HepG2 (cell line): ENCODE measurements at regions not wholly inside any gene's neighbourhood (a gene's known extent, or its start where the extent isn't known, plus 50 kb on each side); places are given as distances from the start of the nearest gene placed in this dataset.

Source experiments
- ATAC-seq: fragments of 200-7000 bp; cut with Tn5 transposase; 3 replicates; pipeline ENCODE4 v1.9.1; 2020; ENCODE audit warnings: mild to moderate bottlenecking, moderate library complexity
- BruUV-seq: library from RNA; stranded (reverse); fragments of 400-500 nt; replicated peaks from 2 replicates; lab custom pipeline; 2021; lab: Mats Ljungman, UMichigan
- CTCF ChIA-PET: fragments of 300-600 bp; formaldehyde crosslinking; extraction: SDS; loops from one replicate; lab custom pipeline; 2021; ENCODE audit warnings: low total read pairs, inconsistent platforms, low intra/inter-chr PET ratio; lab: Yijun Ruan, JAX
- POLR2A ChIA-PET: fragments of 350-600 bp; sonication (Branson Sonifier 250); formaldehyde crosslinking; loops from one replicate; lab custom pipeline; 2020; ENCODE audit warnings: antibody characterized with exemption, inconsistent platforms; lab: Yijun Ruan, JAX
- DNase-seq: peaks from one replicate; pipeline ENCODE4 v3.0.0-alpha.2; 2015; ENCODE audit warnings: low spot score
- FAIRE-seq: peaks from 3 replicates; lab custom pipeline; 2011; peaks lifted over from hg19 to GRCh38; lab: Jason Lieb, UNC
- H2AFZ ChIP-seq: one replicate; pipeline ENCODE4 v1.6.1; 2011; ENCODE audit warnings: low read length, inconsistent platforms
- H3K27ac ChIP-seq: fragments of 300-600 bp; 3 replicates; pipeline ENCODE4 v1.8.0; 2011; ENCODE audit warnings: mixed run types, mild to moderate bottlenecking, mixed read lengths, low read length, inconsistent platforms; ENCODE audit not compliant: insufficient read depth; ENCODE audit errors: extremely low read length
- H3K27me3 ChIP-seq, 2 experiments: fragments of 200-600 bp in 1 of 2; 2 replicates in 1 of 2; 3 replicates in 1 of 2; pipeline versions ENCODE4 v1.6.0 to v1.8.0; 2011; ENCODE audit warnings: low read length in 2 of 2, mild to moderate bottlenecking in 2 of 2, moderate library complexity in 2 of 2, inconsistent platforms in 1 of 2; ENCODE audit not compliant: insufficient read depth in 2 of 2, control insufficient read depth in 1 of 2
- H3K36me3 ChIP-seq, 2 experiments: fragments of 200-600 bp in 1 of 2; replicated peaks in 1 of 2; 2 replicates in 1 of 2; 3 replicates in 1 of 2; pipeline versions ENCODE4 v1.5.1 to v1.8.0; 2011; ENCODE audit warnings: low read length in 2 of 2, inconsistent platforms in 1 of 2; ENCODE audit not compliant: insufficient read depth in 2 of 2, control insufficient read depth in 1 of 2
- H3K4me1 ChIP-seq: 2 replicates; pipeline ENCODE4 v1.5.1; 2012; ENCODE audit warnings: low read length, inconsistent platforms; ENCODE audit not compliant: insufficient read depth
- H3K4me2 ChIP-seq: 2 replicates; pipeline ENCODE4 v1.6.0; 2011; ENCODE audit warnings: low read depth, low read length, inconsistent platforms
- H3K4me3 ChIP-seq, 3 experiments: fragments of 200-600 bp in 1 of 3; sonication (generic), shearing (Covaris generic) in 1 of 3; replicated peaks in 1 of 3; 2 replicates each; pipeline ENCODE4 v1.5.1; 2011 to 2016; ENCODE audit warnings: low read length in 3 of 3, inconsistent platforms in 2 of 3, low read depth in 2 of 3, mild to moderate bottlenecking in 2 of 3, control low read depth in 1 of 3, mixed read lengths in 1 of 3; ENCODE audit not compliant: insufficient read depth in 1 of 3
- H3K79me2 ChIP-seq: one replicate; pipeline ENCODE4 v1.6.1; 2011; ENCODE audit warnings: low read length, inconsistent platforms; ENCODE audit not compliant: insufficient read depth
- H3K9ac ChIP-seq: 2 replicates; pipeline ENCODE4 v1.6.0; 2011; ENCODE audit warnings: mild to moderate bottlenecking, low read depth, low read length, inconsistent platforms; ENCODE audit not compliant: insufficient read depth
- H3K9me3 ChIP-seq: 2 replicates; pipeline ENCODE4 v1.5.1; 2012; ENCODE audit warnings: mild to moderate bottlenecking, low read length
- H4K20me1 ChIP-seq: 2 replicates; pipeline ENCODE4 v1.6.0; 2011; ENCODE audit warnings: inconsistent platforms, mild to moderate bottlenecking, low read length, moderate library complexity; ENCODE audit not compliant: insufficient read depth
- AKAP8 ChIP-seq: sonication (generic); formaldehyde crosslinking; IDR thresholded peaks from 2 replicates; pipeline ENCODE4 v1.5.1; 2020; ENCODE audit warnings: mild to moderate bottlenecking, missing genetic modification reagents
- DPF2 ChIP-seq: sonication (generic); formaldehyde crosslinking; IDR thresholded peaks from 2 replicates; pipeline ENCODE4 v1.4.0; 2020; ENCODE audit warnings: mild to moderate bottlenecking, low read depth, missing genetic modification reagents, borderline replicate concordance
- EP300 ChIP-seq, 3 experiments: sonication (generic) in 1 of 3; formaldehyde crosslinking in 1 of 3; IDR thresholded peaks; 2 replicates each; pipeline versions ENCODE4 v1.5.1 to v1.6.1; 2011 to 2020; ENCODE audit warnings: low read depth in 2 of 3, low read length in 2 of 3, borderline replicate concordance in 1 of 3, improper control_type of control experiment in 1 of 3, mild to moderate bottlenecking in 1 of 3, missing genetic modification reagents in 1 of 3, moderate library complexity in 1 of 3
- HMGA1 ChIP-seq: sonication (generic); formaldehyde crosslinking; conservative IDR thresholded peaks from 2 replicates; pipeline ENCODE4 v1.4.0; 2020; ENCODE audit warnings: missing genetic modification reagents
- MAZ ChIP-seq, 2 experiments: sonication (generic) in 1 of 2; formaldehyde crosslinking in 1 of 2; IDR thresholded peaks; 2 replicates each; pipeline versions ENCODE4 v1.5.0 to v1.6.1; 2012 to 2020; ENCODE audit warnings: low read depth in 2 of 2, mild to moderate bottlenecking in 2 of 2, borderline replicate concordance in 1 of 2, improper control_type of control experiment in 1 of 2, low read length in 1 of 2, missing genetic modification reagents in 1 of 2, moderate library complexity in 1 of 2
- SMAD3 ChIP-seq: sonication (generic); formaldehyde crosslinking; IDR thresholded peaks from 2 replicates; pipeline ENCODE4 v1.4.0; 2020; ENCODE audit warnings: missing genetic modification reagents
- TBP ChIP-seq: sonication (generic); formaldehyde crosslinking; IDR thresholded peaks from 2 replicates; pipeline ENCODE4 v1.5.0; 2020; ENCODE audit warnings: missing genetic modification reagents
- TRIM24 ChIP-seq: sonication (generic); formaldehyde crosslinking; IDR thresholded peaks from 2 replicates; pipeline ENCODE4 v1.8.0; 2022; ENCODE audit warnings: mild to moderate bottlenecking, missing genetic modification reagents
- U2AF2 ChIP-seq: fragments of 200-400 bp; formaldehyde crosslinking; IDR thresholded peaks from 2 replicates; pipeline ENCODE4 v1.6.1; 2017; ENCODE audit warnings: low read depth, mild to moderate bottlenecking, low read length
- ZMAT3 ChIP-seq: sonication (generic); formaldehyde crosslinking; conservative IDR thresholded peaks from 2 replicates; pipeline ENCODE4 v1.7.0; 2021; ENCODE audit warnings: missing genetic modification reagents
- ZNF335 ChIP-seq: sonication (generic); formaldehyde crosslinking; IDR thresholded peaks from 2 replicates; pipeline ENCODE4 v1.4.0; 2020; ENCODE audit warnings: missing genetic modification reagents
- ZNF460 ChIP-seq: sonication (generic); formaldehyde crosslinking; IDR thresholded peaks from 2 replicates; pipeline ENCODE4 v1.5.1; 2020; ENCODE audit warnings: missing genetic modification reagents, mild to moderate bottlenecking, borderline replicate concordance
- ZNF816 ChIP-seq: sonication (generic); formaldehyde crosslinking; IDR thresholded peaks from 2 replicates; pipeline ENCODE4 v1.8.0; 2022; ENCODE audit warnings: missing genetic modification reagents, mild to moderate bottlenecking, borderline replicate concordance
- WGBS: methylation state at CpG from one replicate; pipeline ENCODE4 v1.1.6; 2017; ENCODE audit warnings: low lambda C conversion rate; 5-methylcytosine and 5-hydroxymethylcytosine counted together
- in situ Hi-C: cut with HindIII; loops from 2 replicates; pipeline ENCODE4 v1.10.0; 2017; ENCODE audit warnings: low pct_unique_long_range_greater_than_20kb; ENCODE audit not compliant: extremely low pct_ligation_motif_present
- intact Hi-C: fragments of 100-400 bp; cut with micrococcal nuclease; formaldehyde crosslinking; loops from one replicate; pipeline ENCODE4 v1.10.0; 2022; ENCODE audit not compliant: unreplicated experiment
- TF ChIP-seq, protein P1 (sequence below): sonication (generic); formaldehyde crosslinking; conservative IDR thresholded peaks from 2 replicates; pipeline ENCODE4 v1.4.0; 2020; ENCODE audit warnings: mild to moderate bottlenecking, missing genetic modification reagents, moderate library complexity
- TF ChIP-seq, protein P2 (sequence below): sonication (generic); formaldehyde crosslinking; IDR thresholded peaks from 2 replicates; pipeline ENCODE4 v1.8.1; 2023; ENCODE audit warnings: mild to moderate bottlenecking, missing genetic modification reagents
- TF ChIP-seq, protein P3 (sequence below): sonication (generic); formaldehyde crosslinking; IDR thresholded peaks from 2 replicates; pipeline ENCODE4 v1.4.0; 2020; ENCODE audit warnings: missing genetic modification reagents
- TF ChIP-seq, protein P4 (sequence below): sonication (generic); formaldehyde crosslinking; IDR thresholded peaks from 2 replicates; pipeline ENCODE4 v1.4.0; 2020; ENCODE audit warnings: missing genetic modification reagents, low read depth, mild to moderate bottlenecking, borderline replicate concordance

DNA sequence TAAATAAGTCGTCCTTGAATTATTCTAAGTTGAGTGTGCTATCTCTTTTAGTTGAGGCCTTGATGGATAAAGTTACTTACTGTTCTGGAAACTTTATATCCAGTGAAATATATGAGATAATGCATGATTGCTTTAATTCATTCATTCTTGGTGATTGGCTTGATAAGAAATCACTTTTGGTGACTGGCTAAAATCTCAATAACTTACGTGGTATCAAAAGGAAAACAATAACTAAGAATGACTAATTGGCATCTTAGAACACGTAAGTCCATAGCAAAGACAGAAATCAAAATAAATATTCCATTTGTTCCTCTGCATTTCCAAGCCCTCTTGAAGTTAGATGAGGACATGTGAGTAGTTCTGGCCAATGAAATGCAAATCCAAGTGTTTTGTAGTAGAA is 251.6 kb downstream of the NUP35 start (continued):
- TF ChIP-seq, protein P1, sequence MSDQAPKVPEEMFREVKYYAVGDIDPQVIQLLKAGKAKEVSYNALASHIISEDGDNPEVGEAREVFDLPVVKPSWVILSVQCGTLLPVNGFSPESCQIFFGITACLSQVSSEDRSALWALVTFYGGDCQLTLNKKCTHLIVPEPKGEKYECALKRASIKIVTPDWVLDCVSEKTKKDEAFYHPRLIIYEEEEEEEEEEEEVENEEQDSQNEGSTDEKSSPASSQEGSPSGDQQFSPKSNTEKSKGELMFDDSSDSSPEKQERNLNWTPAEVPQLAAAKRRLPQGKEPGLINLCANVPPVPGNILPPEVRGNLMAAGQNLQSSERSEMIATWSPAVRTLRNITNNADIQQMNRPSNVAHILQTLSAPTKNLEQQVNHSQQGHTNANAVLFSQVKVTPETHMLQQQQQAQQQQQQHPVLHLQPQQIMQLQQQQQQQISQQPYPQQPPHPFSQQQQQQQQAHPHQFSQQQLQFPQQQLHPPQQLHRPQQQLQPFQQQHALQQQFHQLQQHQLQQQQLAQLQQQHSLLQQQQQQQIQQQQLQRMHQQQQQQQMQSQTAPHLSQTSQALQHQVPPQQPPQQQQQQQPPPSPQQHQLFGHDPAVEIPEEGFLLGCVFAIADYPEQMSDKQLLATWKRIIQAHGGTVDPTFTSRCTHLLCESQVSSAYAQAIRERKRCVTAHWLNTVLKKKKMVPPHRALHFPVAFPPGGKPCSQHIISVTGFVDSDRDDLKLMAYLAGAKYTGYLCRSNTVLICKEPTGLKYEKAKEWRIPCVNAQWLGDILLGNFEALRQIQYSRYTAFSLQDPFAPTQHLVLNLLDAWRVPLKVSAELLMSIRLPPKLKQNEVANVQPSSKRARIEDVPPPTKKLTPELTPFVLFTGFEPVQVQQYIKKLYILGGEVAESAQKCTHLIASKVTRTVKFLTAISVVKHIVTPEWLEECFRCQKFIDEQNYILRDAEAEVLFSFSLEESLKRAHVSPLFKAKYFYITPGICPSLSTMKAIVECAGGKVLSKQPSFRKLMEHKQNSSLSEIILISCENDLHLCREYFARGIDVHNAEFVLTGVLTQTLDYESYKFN (CRISPR knock-in tag): no peak

DNA sequence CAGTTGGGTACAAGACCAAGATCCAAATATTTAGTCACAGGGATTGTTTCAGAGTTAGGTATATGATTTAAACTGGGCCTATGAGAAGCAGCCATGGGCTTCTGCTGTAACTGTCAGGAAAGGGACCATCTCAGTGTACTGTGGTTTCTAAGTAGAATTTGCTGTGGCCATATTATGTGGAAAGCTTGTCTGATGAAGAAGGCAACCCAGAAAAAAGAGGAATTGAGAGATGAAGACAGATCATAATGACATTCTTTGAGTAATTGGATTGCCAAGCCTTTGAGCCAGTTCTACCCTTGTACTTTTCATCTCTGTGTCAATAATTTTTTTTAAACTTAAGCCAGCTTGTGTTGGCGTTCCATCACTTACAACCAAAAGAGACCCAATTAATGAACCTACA is 259.6 kb downstream of the NUP35 start:
- Histone ChIP-seq H3K4me2 (no peak overlapping the region), H3K79me2 (no peaks in the 10 kb centered on the region), H3K4me1 (no peaks in the 10 kb centered on the region), H3K27ac (no peak overlapping the region), H3K27me3 (no peaks in the 10 kb centered on the region), H4K20me1 (no peaks in the 10 kb centered on the region), H3K36me3 (no peaks in the 10 kb centered on the region), H3K9me3 (peaks cover 23% of the 10 kb centered on the region), H3K9ac (no peak overlapping the region), H3K4me3 (no peak overlapping the region), H2AFZ (no peak overlapping the region)
- ChIA-PET CTCF (no interaction called here), POLR2A (no interaction called here)
- BruUV-seq: no TSS peak
- no peak for ATAC-seq
- no peak for DNase-seq
- FAIRE-seq: no peak
- intact Hi-C loops: no loop called here
- in situ Hi-C loops: no loop called here
- 19% methylated on average over 1 of the region's 1 CpG for WGBS
- TF ChIP-seq, protein P2, sequence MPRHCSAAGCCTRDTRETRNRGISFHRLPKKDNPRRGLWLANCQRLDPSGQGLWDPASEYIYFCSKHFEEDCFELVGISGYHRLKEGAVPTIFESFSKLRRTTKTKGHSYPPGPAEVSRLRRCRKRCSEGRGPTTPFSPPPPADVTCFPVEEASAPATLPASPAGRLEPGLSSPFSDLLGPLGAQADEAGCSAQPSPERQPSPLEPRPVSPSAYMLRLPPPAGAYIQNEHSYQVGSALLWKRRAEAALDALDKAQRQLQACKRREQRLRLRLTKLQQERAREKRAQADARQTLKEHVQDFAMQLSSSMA (CRISPR knock-in tag): no peak
- no peak for TF ChIP-seq DPF2 (CRISPR knock-in tag)
- TF ChIP-seq SMAD3: no peak
- TF ChIP-seq HMGA1 (CRISPR knock-in tag): no peak
- no peak for TF ChIP-seq ZNF460
- TF ChIP-seq U2AF2: no peak
- TF ChIP-seq, protein P3, sequence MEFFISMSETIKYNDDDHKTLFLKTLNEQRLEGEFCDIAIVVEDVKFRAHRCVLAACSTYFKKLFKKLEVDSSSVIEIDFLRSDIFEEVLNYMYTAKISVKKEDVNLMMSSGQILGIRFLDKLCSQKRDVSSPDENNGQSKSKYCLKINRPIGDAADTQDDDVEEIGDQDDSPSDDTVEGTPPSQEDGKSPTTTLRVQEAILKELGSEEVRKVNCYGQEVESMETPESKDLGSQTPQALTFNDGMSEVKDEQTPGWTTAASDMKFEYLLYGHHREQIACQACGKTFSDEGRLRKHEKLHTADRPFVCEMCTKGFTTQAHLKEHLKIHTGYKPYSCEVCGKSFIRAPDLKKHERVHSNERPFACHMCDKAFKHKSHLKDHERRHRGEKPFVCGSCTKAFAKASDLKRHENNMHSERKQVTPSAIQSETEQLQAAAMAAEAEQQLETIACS (CRISPR knock-in tag): no peak
- TF ChIP-seq ZMAT3 (CRISPR knock-in tag): no peak
- TF ChIP-seq TBP (CRISPR knock-in tag): no peak
- TF ChIP-seq TRIM24 (CRISPR knock-in tag): no peak
- TF ChIP-seq ZNF335 (CRISPR knock-in tag): no peak
- TF ChIP-seq AKAP8 (CRISPR knock-in tag): no peak
- TF ChIP-seq EP300 (IDR thresholded peaks at IDR 0.05; ENCODE audit: low read depth in 2 of 2, low read length in 2 of 2): no peak
- no peak for TF ChIP-seq EP300 (CRISPR knock-in tag; IDR thresholded peaks at IDR 0.05; ENCODE audit: borderline replicate concordance)
- no peak for TF ChIP-seq ZNF816
- no peak for TF ChIP-seq MAZ (IDR thresholded peaks at IDR 0.05; ENCODE audit: borderline replicate concordance, low read depth, low read length)
- TF ChIP-seq MAZ (CRISPR knock-in tag; IDR thresholded peaks at IDR 0.05; ENCODE audit: low read depth): no peak
- TF ChIP-seq, protein P4, sequence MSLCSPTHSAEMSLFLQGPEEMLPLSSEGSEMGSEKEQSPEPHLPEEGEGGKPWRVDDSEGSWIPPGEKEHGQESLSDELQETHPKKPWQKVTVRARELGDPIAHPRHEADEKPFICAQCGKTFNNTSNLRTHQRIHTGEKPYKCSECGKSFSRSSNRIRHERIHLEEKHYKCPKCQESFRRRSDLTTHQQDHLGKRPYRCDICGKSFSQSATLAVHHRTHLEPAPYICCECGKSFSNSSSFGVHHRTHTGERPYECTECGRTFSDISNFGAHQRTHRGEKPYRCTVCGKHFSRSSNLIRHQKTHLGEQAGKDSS (CRISPR knock-in tag): no peak
